Spleen (tissue), 7 donors: ENCODE measurements at regions not wholly inside any gene's neighbourhood (a gene's known extent, or its start where the extent isn't known, plus 50 kb on each side); places are given as distances from the start of the nearest gene placed in this dataset.

Experiments
- POLR2A ChIP-seq, 3 donors: fragments of 450-650 bp; IDR thresholded peaks; one replicate each; pipeline ENCODE4 v1.5.1; 2017; ENCODE audit warnings: antibody characterized with exemption in 3 of 3, mild to moderate bottlenecking in 1 of 3
- POLR2AphosphoS5 ChIP-seq, 3 donors: sonication (generic); formaldehyde crosslinking; IDR thresholded peaks; one replicate each; pipeline ENCODE4 v1.5.1; 2017; ENCODE audit warnings: antibody characterized with exemption in 3 of 3
- TF ChIP-seq, protein P1 (sequence below), 11 experiments: fragments of 200-600 bp in 7 of 11; fragments of 450-650 bp in 4 of 11; sonication (generic) in 4 of 11; IDR thresholded peaks in 8 of 11; conservative IDR thresholded peaks in 3 of 11; 1 replicate in 7 of 11; 2 replicates in 4 of 11; pipeline versions ENCODE4 v1.4.0 to v1.8.0; 2016 to 2021; ENCODE audit warnings: antibody characterized with exemption in 11 of 11, inconsistent platforms in 4 of 11, mild to moderate bottlenecking in 1 of 11
- donor health status: DM: no; HTN: no; CAD: no; lungs with moderate emphysema.
- donor health status: DM: no; HTN: no; CAD: no.
- donor health status: DM: no; HTN: no; CAD: no.

DNA sequence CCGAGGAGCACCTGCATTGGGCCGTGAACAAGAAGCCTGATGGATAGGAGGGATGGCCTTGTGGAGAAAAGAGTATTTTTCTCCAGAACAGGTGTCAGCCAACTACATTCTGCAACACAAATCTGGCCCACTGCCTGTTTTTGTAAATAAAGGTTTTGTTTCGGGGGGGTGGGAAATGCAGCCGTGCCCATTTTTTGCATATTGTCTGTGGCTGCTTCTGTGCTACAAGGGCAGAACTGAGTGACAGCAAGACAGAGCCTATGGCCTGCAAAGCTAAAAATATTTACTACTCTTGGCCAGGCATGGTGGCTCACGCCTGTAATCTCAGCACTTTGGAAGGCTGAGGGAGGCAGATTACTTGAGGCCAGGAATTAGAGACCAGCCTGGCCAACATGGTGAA is 95.9 kb upstream of the AKAP13 start:
- no peak for TF ChIP-seq POLR2AphosphoS5 (IDR thresholded peaks at IDR 0.05)
- TF ChIP-seq, protein P1, sequence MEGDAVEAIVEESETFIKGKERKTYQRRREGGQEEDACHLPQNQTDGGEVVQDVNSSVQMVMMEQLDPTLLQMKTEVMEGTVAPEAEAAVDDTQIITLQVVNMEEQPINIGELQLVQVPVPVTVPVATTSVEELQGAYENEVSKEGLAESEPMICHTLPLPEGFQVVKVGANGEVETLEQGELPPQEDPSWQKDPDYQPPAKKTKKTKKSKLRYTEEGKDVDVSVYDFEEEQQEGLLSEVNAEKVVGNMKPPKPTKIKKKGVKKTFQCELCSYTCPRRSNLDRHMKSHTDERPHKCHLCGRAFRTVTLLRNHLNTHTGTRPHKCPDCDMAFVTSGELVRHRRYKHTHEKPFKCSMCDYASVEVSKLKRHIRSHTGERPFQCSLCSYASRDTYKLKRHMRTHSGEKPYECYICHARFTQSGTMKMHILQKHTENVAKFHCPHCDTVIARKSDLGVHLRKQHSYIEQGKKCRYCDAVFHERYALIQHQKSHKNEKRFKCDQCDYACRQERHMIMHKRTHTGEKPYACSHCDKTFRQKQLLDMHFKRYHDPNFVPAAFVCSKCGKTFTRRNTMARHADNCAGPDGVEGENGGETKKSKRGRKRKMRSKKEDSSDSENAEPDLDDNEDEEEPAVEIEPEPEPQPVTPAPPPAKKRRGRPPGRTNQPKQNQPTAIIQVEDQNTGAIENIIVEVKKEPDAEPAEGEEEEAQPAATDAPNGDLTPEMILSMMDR (IDR thresholded peaks at IDR 0.05 in 8 of 11, conservative IDR thresholded peaks at IDR 0.05 in 3 of 11), result no peak
- TF ChIP-seq POLR2A (IDR thresholded peaks at IDR 0.05), result no peak
